NCI-H128 (cell line): ENCODE measurements at regions not wholly inside any gene's neighbourhood (a gene's known extent, or its start where the extent isn't known, plus 50 kb on each side); places are given as distances from the start of the nearest gene placed in this dataset.
"Not testable (repeated sequence)": the region's sequence is repeated elsewhere in the genome, so short reads cannot be mapped to it uniquely, and the experiment has no call there.

Source experiments
- DNase-seq: peaks from one replicate; lab custom pipeline; 2025; ENCODE audit not compliant: unreplicated experiment; lab: John Stamatoyannopoulos, UW

- no peak for DNase-seq
Observed at GRCh38 chr11:19437760-19438159, 197.0 kb upstream of the E2F8 start.

- no peak for DNase-seq
Observed at GRCh38 chr11:19436932-19437331, 196.2 kb upstream of the E2F8 start.

- no peak for DNase-seq
Observed at GRCh38 chr11:19435306-19435989, 194.7 kb upstream of the E2F8 start.

GRCh38 chr11:19433791-19434190, 193.0 kb upstream of the E2F8 start:
- DNase-seq: no peak

GRCh38 chr11:19433367-19433766, 192.6 kb upstream of the E2F8 start:
- no peak for DNase-seq

- DNase-seq: no peak
Observed at GRCh38 chr11:19432370-19433061, 191.8 kb upstream of the E2F8 start.

GRCh38 chr11:19430754-19431398, 190.1 kb upstream of the E2F8 start:
- no peak for DNase-seq

- DNase-seq: no peak
Observed at GRCh38 chr11:19430346-19430745, 189.6 kb upstream of the E2F8 start.

GRCh38 chr11:19429108-19429760, 188.5 kb upstream of the E2F8 start:
- no peak for DNase-seq

GRCh38 chr11:19428206-19429002, 187.7 kb upstream of the E2F8 start:
- DNase-seq: no peak

- DNase-seq: no peak
Observed at GRCh38 chr11:19426756-19427403, 186.1 kb upstream of the E2F8 start.

GRCh38 chr11:19426011-19426755, 185.4 kb upstream of the E2F8 start:
- no peak for DNase-seq

- no peak for DNase-seq
Observed at GRCh38 chr11:19422276-19422675, 181.5 kb upstream of the E2F8 start.

GRCh38 chr11:19420868-19421533, 180.3 kb upstream of the E2F8 start:
- no peak for DNase-seq

- no peak for DNase-seq
Observed at GRCh38 chr11:19419808-19420207, 179.1 kb upstream of the E2F8 start.

GRCh38 chr11:19419021-19419750, 178.4 kb upstream of the E2F8 start:
- no peak for DNase-seq

GRCh38 chr11:19418221-19418620, 177.5 kb upstream of the E2F8 start:
- no peak for DNase-seq

GRCh38 chr11:19412070-19412469, 171.3 kb upstream of the E2F8 start:
- not testable (repeated sequence) for DNase-seq

GRCh38 chr11:19410032-19410431, 169.3 kb upstream of the E2F8 start:
- DNase-seq: no peak
